K562 (cell line): ENCODE measurements at regions not wholly inside any gene's neighbourhood (a gene's known extent, or its start where the extent isn't known, plus 50 kb on each side); places are given as distances from the start of the nearest gene placed in this dataset.

Experiments used
- ATAC-seq: fragments of 200-7000 bp; cut with Tn5 transposase; 3 replicates; pipeline ENCODE4 v1.9.1; 2020; ENCODE audit warnings: moderate library complexity
- BruUV-seq: library from RNA; stranded (reverse); fragments of 400-500 nt; replicated peaks from 2 replicates; lab custom pipeline; 2021; lab: Mats Ljungman, UMichigan
- CTCF ChIA-PET: fragments of 300-600 bp; formaldehyde crosslinking; extraction: SDS; loops from one replicate; lab custom pipeline; 2021; ENCODE audit warnings: low intra/inter-chr PET ratio; lab: Yijun Ruan, JAX
- POLR2A ChIA-PET: fragments of 300-600, 350-650 bp; sonication (Branson Sonifier 250); formaldehyde crosslinking; extraction: SDS; loops from one replicate; lab custom pipeline; 2021; ENCODE audit warnings: antibody characterized with exemption, inconsistent platforms; lab: Yijun Ruan, JAX
- DNase-seq, 4 experiments: peaks; one replicate each; pipeline versions ENCODE4 v3.0.0 to v3.0.0-alpha.2; 2011 to 2018; ENCODE audit warnings: low spot score in 3 of 4, mixed read lengths in 3 of 4; ENCODE audit errors: extremely low read depth in 1 of 4
- FAIRE-seq: peaks from 2 replicates; lab custom pipeline; 2011; peaks lifted over from hg19 to GRCh38; lab: Jason Lieb, UNC
- H2AFZ ChIP-seq: 2 replicates; pipeline ENCODE4 v1.6.0; 2011; ENCODE audit warnings: low read depth, low read length, control low read depth, inconsistent platforms
- H3K27ac ChIP-seq: fragments of 200-600 bp; 3 replicates; pipeline ENCODE4 v1.8.0; 2011; ENCODE audit warnings: low read depth, mild to moderate bottlenecking, control low read depth, inconsistent platforms, low read length, moderate library complexity, mixed read lengths; ENCODE audit errors: extremely low read depth
- H3K27me3 ChIP-seq, 2 experiments: fragments of 300-600 bp in 1 of 2; 2 replicates in 1 of 2; 3 replicates in 1 of 2; pipeline versions ENCODE4 v1.6.0 to v1.8.0; 2011; ENCODE audit warnings: inconsistent platforms in 2 of 2, low read length in 2 of 2, mild to moderate bottlenecking in 1 of 2, mixed read lengths in 1 of 2, moderate library complexity in 1 of 2; ENCODE audit not compliant: control insufficient read depth in 2 of 2, insufficient read depth in 2 of 2
- H3K36me3 ChIP-seq: fragments of 300-600 bp; 3 replicates; pipeline ENCODE4 v1.8.0; 2011; ENCODE audit warnings: mild to moderate bottlenecking, low read length, inconsistent platforms; ENCODE audit not compliant: control insufficient read depth, insufficient read depth
- H3K4me1 ChIP-seq, 2 experiments: fragments of 200-600 bp in 1 of 2; replicated peaks in 1 of 2; 2 replicates in 1 of 2; 3 replicates in 1 of 2; pipeline versions ENCODE4 v1.5.1 to v1.8.0; 2011; ENCODE audit warnings: inconsistent platforms in 2 of 2, low read length in 2 of 2, mild to moderate bottlenecking in 1 of 2, mixed read lengths in 1 of 2, moderate library complexity in 1 of 2; ENCODE audit not compliant: control insufficient read depth in 2 of 2, insufficient read depth in 2 of 2
- H3K4me2 ChIP-seq: 2 replicates; pipeline ENCODE4 v1.6.1; 2011; ENCODE audit warnings: low read length, control low read depth, inconsistent platforms, mixed read lengths; ENCODE audit not compliant: insufficient read depth
- H3K4me3 ChIP-seq: fragments of 200-600 bp; sonication (generic), shearing (Covaris generic); 2 replicates; pipeline ENCODE4 v1.5.1; 2016; ENCODE audit warnings: control low read depth, inconsistent platforms
- H3K79me2 ChIP-seq: fragments of 200-600 bp; 3 replicates; pipeline ENCODE4 v1.8.0; 2011; ENCODE audit warnings: low read length, inconsistent platforms; ENCODE audit not compliant: control insufficient read depth, insufficient read depth
- H3K9ac ChIP-seq, 2 experiments: 2 replicates each; pipeline versions ENCODE4 v1.6.0 to v1.6.1; 2011; ENCODE audit warnings: low read depth in 2 of 2, low read length in 2 of 2, control low read depth in 1 of 2, inconsistent platforms in 1 of 2, mild to moderate bottlenecking in 1 of 2, mixed read lengths in 1 of 2; ENCODE audit not compliant: insufficient read depth in 1 of 2
- H3K9me1 ChIP-seq: one replicate; pipeline ENCODE4 v1.6.0; 2011; ENCODE audit warnings: inconsistent platforms, mild to moderate bottlenecking, low read length, moderate library complexity; ENCODE audit not compliant: control insufficient read depth, insufficient read depth
- H3K9me3 ChIP-seq: replicated peaks from 2 replicates; pipeline ENCODE4 v1.5.1; 2011; ENCODE audit warnings: low read depth, low read length, inconsistent platforms; ENCODE audit not compliant: control insufficient read depth, insufficient read depth
- H4K20me1 ChIP-seq: replicated peaks from 2 replicates; pipeline ENCODE4 v1.6.1; 2011; ENCODE audit warnings: low read length, inconsistent platforms, mixed read lengths; ENCODE audit not compliant: control insufficient read depth, insufficient read depth
- EWSR1 ChIP-seq: fragments of 450-650 bp; IDR thresholded peaks from 2 replicates; pipeline ENCODE4 v1.6.1; 2018; ENCODE audit warnings: borderline replicate concordance, mild to moderate bottlenecking, low read depth, moderate library complexity; ENCODE audit not compliant: partially characterized antibody
- HSF4 ChIP-seq: fragments of 250-450 bp; sonication (Bioruptor Pico); IDR thresholded peaks from 2 replicates; pipeline ENCODE4 v2.1.2; 2022; ENCODE audit warnings: mild to moderate bottlenecking, moderate library complexity, borderline replicate concordance
- KDM5B ChIP-seq: fragments of 200-600 bp; sonication (generic); IDR thresholded peaks from 2 replicates; pipeline ENCODE4 v1.6.1; 2012; ENCODE audit warnings: low read depth, mild to moderate bottlenecking, moderate library complexity, low read length, control low read depth, inconsistent platforms; ENCODE audit not compliant: insufficient replicate concordance
- KLF6 ChIP-seq: fragments of 250-450 bp; sonication (Bioruptor Pico); IDR thresholded peaks from 2 replicates; pipeline ENCODE4 v1.4.0; 2020; ENCODE audit warnings: mild to moderate bottlenecking, moderate library complexity, borderline replicate concordance
- NEUROD1 ChIP-seq: fragments of 150-350 bp; IDR thresholded peaks from 2 replicates; pipeline ENCODE4 v1.6.1; 2014; ENCODE audit warnings: borderline replicate concordance, low read length, low read depth; ENCODE audit not compliant: partially characterized antibody
- PTRF ChIP-seq: fragments of 450-650 bp; IDR thresholded peaks from 2 replicates; pipeline ENCODE4 v1.6.1; 2016; ENCODE audit warnings: mild to moderate bottlenecking, missing genetic modification characterization, missing compliant biosample characterization
- TFAM ChIP-seq: fragments of 250-450 bp; sonication (Bioruptor Pico); conservative IDR thresholded peaks from 2 replicates; pipeline ENCODE4 v1.5.0; 2021; ENCODE audit warnings: mild to moderate bottlenecking, moderate library complexity
- TFAP4 ChIP-seq: sonication (generic); formaldehyde crosslinking; IDR thresholded peaks from 2 replicates; pipeline ENCODE4 v1.8.0; 2022; ENCODE audit warnings: missing genetic modification reagents, mild to moderate bottlenecking, moderate library complexity, borderline replicate concordance
- ZNF212 ChIP-seq: fragments of 450-650 bp; formaldehyde crosslinking; IDR thresholded peaks from 2 replicates; pipeline ENCODE4 v1.4.0; 2020; ENCODE audit warnings: mild to moderate bottlenecking
- ZNF232 ChIP-seq: sonication (generic); formaldehyde crosslinking; IDR thresholded peaks from 2 replicates; pipeline ENCODE4 v1.8.0; 2022; ENCODE audit warnings: mild to moderate bottlenecking, missing genetic modification reagents
- ZNF695 ChIP-seq: fragments of 450-650 bp; formaldehyde crosslinking; IDR thresholded peaks from 2 replicates; pipeline ENCODE4 v1.4.0; 2020; ENCODE audit warnings: mild to moderate bottlenecking, moderate library complexity
- WGBS: fragments of 100-300 bp; shearing (Covaris generic); methylation state at CpG from one replicate; pipeline ENCODE4 v1.1.6; 2016; ENCODE audit warnings: low coverage, mixed read lengths; ENCODE audit not compliant: insufficient coverage; ENCODE audit errors: missing lambda C conversion rate; 5-methylcytosine and 5-hydroxymethylcytosine counted together
- in situ Hi-C: fragments of 300-500 bp; cut with MboI; formaldehyde crosslinking; loops from 4 replicates; pipeline ENCODE4 v1.15.0; 2018; ENCODE audit warnings: inconsistent platforms, mixed read lengths
- intact Hi-C: fragments of 100-400 bp; cut with micrococcal nuclease; formaldehyde crosslinking; loops from 2 replicates; pipeline ENCODE4 v1.14.2; 2022

- Histone ChIP-seq H3K9me1 (no peaks in the 10 kb centered on the region), H4K20me1 (no peaks in the 10 kb centered on the region), H3K36me3 (no peaks in the 10 kb centered on the region), H3K9ac (no peak overlapping the region), H3K4me3 (no peak overlapping the region), H3K79me2 (no peaks in the 10 kb centered on the region), H3K4me2 (no peak overlapping the region), H2AFZ (no peak overlapping the region), H3K27me3 (no peaks in the 10 kb centered on the region), H3K4me1 (no peaks in the 10 kb centered on the region), H3K27ac (no peak overlapping the region), H3K9me3 (no peaks in the 10 kb centered on the region; the same call in 1 of the 2 replicates)
- ATAC-seq: no peak
- TF ChIP-seq TFAP4 (CRISPR knock-in tag) (no peak), ZNF232 (CRISPR knock-in tag) (no peak), KDM5B (no peak), HSF4 (CRISPR knock-in tag) (no peak), NEUROD1 (no peak), PTRF (no peak), TFAM (CRISPR knock-in tag) (no peak), KLF6 (CRISPR knock-in tag) (no peak), ZNF695 (no peak), ZNF212 (CRISPR knock-in tag) (no peak), EWSR1 (no peak)
- ChIA-PET CTCF (no interaction called here), POLR2A (no interaction called here)
- WGBS: 0% methylated on average over 1 of the region's 1 CpG
- DNase-seq: no peak
- no TSS peak for BruUV-seq
- in situ Hi-C loops (no loop called here), intact Hi-C loops (no loop called here)
- FAIRE-seq: no peak
Measured at GRCh38 chr3:168364967-168365366, 269.2 kb upstream of the GOLIM4 start.
